Lung (tissue), 11 donors: ENCODE measurements at regions not wholly inside any gene's neighbourhood (a gene's known extent, or its start where the extent isn't known, plus 50 kb on each side); places are given as distances from the start of the nearest gene placed in this dataset.

Experiments
- ATAC-seq: fragments of 200-7000 bp; cut with Tn5 transposase; one replicate; pipeline ENCODE4 v1.9.1; 2020; ENCODE audit warnings: moderate number of reproducible peaks; ENCODE audit not compliant: insufficient read depth, low FRiP score
- DNase-seq, 3 donors: peaks; one replicate each; pipeline ENCODE4 v3.0.0-alpha.2; 2013 to 2017
- H3K27ac ChIP-seq, 2 donors: one replicate each; pipeline ENCODE4 v1.5.1; 2013; ENCODE audit warnings: mild to moderate bottlenecking in 2 of 2, moderate library complexity in 2 of 2, control low read depth in 1 of 2, inconsistent platforms in 1 of 2, low read depth in 1 of 2, low read length in 1 of 2
- H3K27me3 ChIP-seq, 3 donors: one replicate each; pipeline ENCODE4 v1.5.1; 2013; ENCODE audit warnings: low read length in 2 of 3; ENCODE audit not compliant: control insufficient read depth in 3 of 3, insufficient read depth in 3 of 3
- H3K36me3 ChIP-seq, 4 donors: one replicate each; pipeline ENCODE4 v1.5.1; 2013; ENCODE audit warnings: low read length in 4 of 4, mild to moderate bottlenecking in 1 of 4, moderate library complexity in 1 of 4; ENCODE audit not compliant: control insufficient read depth in 4 of 4, insufficient read depth in 4 of 4
- H3K4me1 ChIP-seq, 5 donors: one replicate each; pipeline ENCODE4 v1.5.1; 2013; ENCODE audit warnings: low read length in 5 of 5, mild to moderate bottlenecking in 2 of 5, moderate library complexity in 1 of 5; ENCODE audit not compliant: control insufficient read depth in 5 of 5, insufficient read depth in 5 of 5
- H3K4me3 ChIP-seq: one replicate; pipeline ENCODE4 v1.5.1; 2013; ENCODE audit warnings: mild to moderate bottlenecking, control low read depth, moderate library complexity
- H3K9ac ChIP-seq, 2 donors: one replicate each; pipeline ENCODE4 v1.5.1; 2013; ENCODE audit warnings: low read length in 2 of 2, control low read depth in 1 of 2; ENCODE audit not compliant: insufficient read depth in 1 of 2
- H3K9me3 ChIP-seq, 4 donors: one replicate each; pipeline ENCODE4 v1.5.1; 2013; ENCODE audit warnings: low read length in 3 of 4, mild to moderate bottlenecking in 1 of 4, moderate library complexity in 1 of 4; ENCODE audit not compliant: control insufficient read depth in 4 of 4, insufficient read depth in 3 of 4
- WGBS, 2 donors: extraction: QIAGEN DNeasy Blood & Tissue Kit; methylation state at CpG; one replicate each; pipeline ENCODE4 v1.1.7; 2013; 5-methylcytosine and 5-hydroxymethylcytosine counted together
- TF ChIP-seq, protein P1 (sequence below): IDR thresholded peaks from 2 replicates; pipeline ENCODE4 v1.5.1; 2012; ENCODE audit warnings: mild to moderate bottlenecking; ENCODE audit errors: control extremely low read depth, extremely low read depth
- donor health status: control.
- donor health status: control.
- donor health status: Bipolar disorder and iron deficiency.
- donor health status: healthy.
- donor health status: DM: yes; HTN: yes; CAD: no.

DNA sequence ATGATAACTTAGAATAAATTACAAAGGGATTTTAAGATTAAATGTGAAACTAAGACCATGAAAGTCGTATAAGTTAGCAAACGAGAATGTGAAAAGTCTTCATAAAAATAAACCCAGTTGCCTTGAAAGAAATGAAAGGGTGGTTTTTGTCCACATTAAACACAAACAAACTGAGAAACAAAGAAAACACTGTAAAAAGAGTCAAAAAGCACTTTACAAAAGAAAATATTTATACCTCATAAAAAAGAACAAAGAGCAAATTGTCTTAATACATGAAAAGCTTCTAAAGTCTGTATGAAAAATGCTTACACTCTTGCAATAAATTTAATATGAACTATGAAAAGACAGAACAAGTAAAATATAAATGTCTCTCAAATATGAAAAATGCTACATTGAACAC is 865.9 kb upstream of the CADM2 start:
- H3K27ac ChIP-seq = no peak overlapping the region
- H3K9ac ChIP-seq = no peak overlapping the region
- no peaks in the 10 kb centered on the region for H3K4me1 ChIP-seq
- no peaks in the 10 kb centered on the region for H3K36me3 ChIP-seq
- WGBS, 2 donors = 81 to 82% methylated on average over 2 of the region's 2 CpGs
- DNase-seq (no peak), ATAC-seq (no peak)
- H3K27me3 ChIP-seq = no peaks in the 10 kb centered on the region
- TF ChIP-seq, protein P1, sequence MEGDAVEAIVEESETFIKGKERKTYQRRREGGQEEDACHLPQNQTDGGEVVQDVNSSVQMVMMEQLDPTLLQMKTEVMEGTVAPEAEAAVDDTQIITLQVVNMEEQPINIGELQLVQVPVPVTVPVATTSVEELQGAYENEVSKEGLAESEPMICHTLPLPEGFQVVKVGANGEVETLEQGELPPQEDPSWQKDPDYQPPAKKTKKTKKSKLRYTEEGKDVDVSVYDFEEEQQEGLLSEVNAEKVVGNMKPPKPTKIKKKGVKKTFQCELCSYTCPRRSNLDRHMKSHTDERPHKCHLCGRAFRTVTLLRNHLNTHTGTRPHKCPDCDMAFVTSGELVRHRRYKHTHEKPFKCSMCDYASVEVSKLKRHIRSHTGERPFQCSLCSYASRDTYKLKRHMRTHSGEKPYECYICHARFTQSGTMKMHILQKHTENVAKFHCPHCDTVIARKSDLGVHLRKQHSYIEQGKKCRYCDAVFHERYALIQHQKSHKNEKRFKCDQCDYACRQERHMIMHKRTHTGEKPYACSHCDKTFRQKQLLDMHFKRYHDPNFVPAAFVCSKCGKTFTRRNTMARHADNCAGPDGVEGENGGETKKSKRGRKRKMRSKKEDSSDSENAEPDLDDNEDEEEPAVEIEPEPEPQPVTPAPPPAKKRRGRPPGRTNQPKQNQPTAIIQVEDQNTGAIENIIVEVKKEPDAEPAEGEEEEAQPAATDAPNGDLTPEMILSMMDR = no peak
- no peak overlapping the region for H3K4me3 ChIP-seq
- H3K9me3 ChIP-seq = no peaks in the 10 kb centered on the region

DNA sequence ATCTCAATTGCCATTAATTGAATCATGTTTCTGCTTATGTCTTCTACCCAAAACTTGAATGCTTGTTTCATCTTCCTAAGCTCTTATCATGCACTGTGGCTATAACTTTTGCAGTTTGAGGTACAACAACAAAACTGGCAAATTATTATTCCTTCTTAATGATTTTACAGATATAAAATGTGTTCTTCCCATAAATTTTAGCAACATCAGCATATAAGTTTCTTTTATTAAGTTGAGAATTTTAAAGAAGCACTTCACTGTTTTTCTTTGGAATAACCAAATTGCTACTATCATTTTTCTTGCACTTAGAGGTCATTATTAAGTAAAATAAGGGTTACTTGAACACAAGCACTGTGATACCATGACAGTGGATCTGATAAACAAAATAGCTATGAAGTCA is 862.6 kb upstream of the CADM2 start:
- TF ChIP-seq, protein P1 = no peak
- Histone ChIP-seq H3K4me3 (no peak overlapping the region), H3K9ac (no peak overlapping the region), H3K27ac (no peak overlapping the region), H3K9me3 (no peaks in the 10 kb centered on the region), H3K4me1 (no peaks in the 10 kb centered on the region), H3K36me3 (no peaks in the 10 kb centered on the region), H3K27me3 (no peaks in the 10 kb centered on the region)
- ATAC-seq (no peak), DNase-seq (no peak)

DNA sequence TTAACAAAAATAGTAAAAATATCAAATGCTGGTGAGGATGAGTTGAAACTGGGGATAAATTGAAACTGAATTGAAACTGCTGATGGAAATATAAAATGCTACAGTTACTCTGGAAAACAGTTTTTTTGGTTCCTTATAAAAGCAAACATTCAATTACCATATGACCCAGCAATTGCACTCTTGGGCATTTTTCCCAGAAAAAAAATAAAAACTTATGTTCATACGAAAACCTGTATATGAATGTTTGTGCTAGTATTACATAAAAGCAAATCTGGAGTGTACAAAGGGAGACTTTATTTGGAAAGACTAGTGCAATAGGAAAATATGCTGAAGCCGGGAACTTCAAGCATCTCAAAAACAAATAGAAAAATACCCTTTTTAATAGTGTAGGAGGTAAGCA is 857.9 kb upstream of the CADM2 start:
- Histone ChIP-seq H3K27ac (no peak overlapping the region), H3K9ac (no peak overlapping the region), H3K4me1 (no peaks in the 10 kb centered on the region), H3K4me3 (no peak overlapping the region), H3K36me3 (no peaks in the 10 kb centered on the region), H3K9me3 (no peaks in the 10 kb centered on the region), H3K27me3 (no peaks in the 10 kb centered on the region)
- 71 to 79% methylated on average over 2 of the region's 2 CpGs for whole genome bisulfite sequencing, 2 donors
- ATAC-seq = no peak
- peak in 1 of 3 donors; percentile 1 for DNase-seq
- TF ChIP-seq, protein P1 = no peak

DNA sequence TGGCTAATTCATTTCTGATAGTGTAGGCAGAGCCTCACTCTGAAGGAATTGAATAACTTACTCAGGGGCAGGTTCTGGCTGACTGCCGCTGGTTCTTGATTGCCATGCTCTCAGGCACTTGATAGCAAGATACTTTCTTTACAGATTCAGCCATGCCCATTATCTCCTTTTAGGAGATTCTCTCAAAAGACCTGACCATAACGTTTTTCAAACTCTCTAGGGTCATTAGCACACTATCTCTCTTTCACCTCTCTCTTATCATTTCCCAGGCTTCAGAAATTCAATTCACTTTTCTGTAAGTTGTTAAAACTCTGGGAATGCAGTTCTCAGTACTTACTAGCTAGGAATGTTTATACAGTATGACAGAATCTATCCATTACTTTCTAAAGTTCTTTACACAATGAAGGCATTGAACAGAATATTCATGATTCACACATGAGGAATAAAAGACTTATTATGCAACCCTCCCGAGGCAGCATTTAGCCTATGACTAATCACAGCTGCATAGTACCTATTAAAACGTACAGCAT is 850.3 kb upstream of the CADM2 start:
- TF ChIP-seq, protein P1 = no peak
- H3K27me3 ChIP-seq = no peaks in the 10 kb centered on the region
- no peaks in the 10 kb centered on the region for H3K4me1 ChIP-seq
- 24 to 41% methylated on average over 4 of the region's 4 CpGs for WGBS, 2 donors
- no peak overlapping the region for H3K9ac ChIP-seq
- no peaks in the 10 kb centered on the region for H3K36me3 ChIP-seq
- peaks cover 0 to 2% (median 0%) of the 10 kb centered on the region in 4 donors for H3K9me3 ChIP-seq
- no peak overlapping the region for H3K4me3 ChIP-seq
- DNase-seq (peak; percentile 16 to 48 (median 20)), ATAC-seq (no peak)
- H3K27ac ChIP-seq = no peak overlapping the region
